ENCODE measurements at regions not wholly inside any gene's neighbourhood (a gene's known extent, or its start where the extent isn't known, plus 50 kb on each side); places are given as distances from the start of the nearest gene placed in this dataset.

GRCh38 chr16:80369138-80369958 is 171.4 kb upstream of the DYNLRB2 start:
- TF ChIP-seq CTCF (IDR thresholded peaks at IDR 0.05) (peak in 4 of 6 experiments; percentile 11 to 51 (median 38)), POLR2A (IDR thresholded peaks at IDR 0.05) (no peak)
